Spleen (tissue), 7 donors: ENCODE measurements at regions not wholly inside any gene's neighbourhood (a gene's known extent, or its start where the extent isn't known, plus 50 kb on each side); places are given as distances from the start of the nearest gene placed in this dataset.

ENCODE experiments used
- CTCF ChIP-seq, 11 experiments: fragments of 200-600 bp in 7 of 11; fragments of 450-650 bp in 4 of 11; sonication (generic) in 4 of 11; IDR thresholded peaks in 8 of 11; conservative IDR thresholded peaks in 3 of 11; 1 replicate in 7 of 11; 2 replicates in 4 of 11; pipeline versions ENCODE4 v1.4.0 to v1.8.0; 2016 to 2021; ENCODE audit warnings: antibody characterized with exemption in 11 of 11, inconsistent platforms in 4 of 11, mild to moderate bottlenecking in 1 of 11
- POLR2A ChIP-seq, 3 donors: fragments of 450-650 bp; IDR thresholded peaks; one replicate each; pipeline ENCODE4 v1.5.1; 2017; ENCODE audit warnings: antibody characterized with exemption in 3 of 3, mild to moderate bottlenecking in 1 of 3
- donor health status: DM: no; HTN: no; CAD: no; lungs with moderate emphysema.
- donor health status: DM: no; HTN: no; CAD: no.
- donor health status: DM: no; HTN: no; CAD: no.

GRCh38 chr22:23411739-23412138 is 168.4 kb downstream of the IGLL1 start:
- TF ChIP-seq CTCF (IDR thresholded peaks at IDR 0.05 in 8 of 11, conservative IDR thresholded peaks at IDR 0.05 in 3 of 11) (no peak), POLR2A (IDR thresholded peaks at IDR 0.05) (no peak)
